GM15510 (cell line): ENCODE measurements at regions not wholly inside any gene's neighbourhood (a gene's known extent, or its start where the extent isn't known, plus 50 kb on each side); places are given as distances from the start of the nearest gene placed in this dataset.

Experiments used
- POLR2A ChIP-seq: IDR thresholded peaks from 3 replicates; pipeline ENCODE4 v1.6.1; 2011; ENCODE audit warnings: borderline replicate concordance; ENCODE audit not compliant: insufficient read length; ENCODE audit errors: extremely low read depth

GRCh38 chr2:2758793-2759367 is 427.8 kb upstream of the MYT1L start:
- no peak for TF ChIP-seq POLR2A

- no peak for TF ChIP-seq POLR2A
Measured at GRCh38 chr2:2757764-2758163, 426.7 kb upstream of the MYT1L start.

GRCh38 chr2:2756886-2757285 is 425.8 kb upstream of the MYT1L start:
- no peak for TF ChIP-seq POLR2A

- TF ChIP-seq POLR2A: no peak
Measured at GRCh38 chr2:2755990-2756389, 424.9 kb upstream of the MYT1L start.

- TF ChIP-seq POLR2A: no peak
Measured at GRCh38 chr2:2754940-2755339, 423.9 kb upstream of the MYT1L start.

GRCh38 chr2:2751715-2752315 is 420.7 kb upstream of the MYT1L start:
- no peak for TF ChIP-seq POLR2A

GRCh38 chr2:2750867-2751714 is 420.0 kb upstream of the MYT1L start:
- TF ChIP-seq POLR2A: no peak

GRCh38 chr2:2749206-2749598 is 418.1 kb upstream of the MYT1L start:
- no peak for TF ChIP-seq POLR2A

- TF ChIP-seq POLR2A: no peak
Measured at GRCh38 chr2:2748399-2749205, 417.5 kb upstream of the MYT1L start.

GRCh38 chr2:2747797-2748301 is 416.8 kb upstream of the MYT1L start:
- no peak for TF ChIP-seq POLR2A

GRCh38 chr2:2746731-2747130 is 415.7 kb upstream of the MYT1L start:
- no peak for TF ChIP-seq POLR2A

GRCh38 chr2:2744958-2745715 is 414.1 kb upstream of the MYT1L start:
- no peak for TF ChIP-seq POLR2A

- no peak for TF ChIP-seq POLR2A
Measured at GRCh38 chr2:2744107-2744506, 413.0 kb upstream of the MYT1L start.

GRCh38 chr2:2743164-2743571 is 412.1 kb upstream of the MYT1L start:
- no peak for TF ChIP-seq POLR2A
